ENCODE measurements at regions not wholly inside any gene's neighbourhood (a gene's known extent, or its start where the extent isn't known, plus 50 kb on each side); places are given as distances from the start of the nearest gene placed in this dataset.

DNA sequence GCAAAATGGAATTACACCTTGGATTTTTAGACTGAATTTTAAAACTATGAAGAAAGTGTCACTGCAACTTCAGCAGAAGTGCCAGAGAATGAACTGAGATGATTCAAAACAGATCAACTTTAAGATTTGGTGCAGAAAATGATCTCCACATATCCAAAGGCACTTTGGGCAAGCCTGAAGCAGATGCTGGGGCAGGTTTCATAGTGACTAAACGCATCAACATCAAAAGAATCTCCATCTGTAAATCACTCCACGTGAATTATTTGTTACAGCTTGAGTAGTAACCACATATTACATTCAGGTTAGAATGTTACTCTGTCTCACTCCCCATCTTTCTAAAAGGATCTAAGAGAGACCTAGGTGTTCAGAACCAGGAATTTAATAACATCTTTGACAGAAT, 329.0 kb upstream of the ESRRG start:
- TF ChIP-seq, protein P1, sequence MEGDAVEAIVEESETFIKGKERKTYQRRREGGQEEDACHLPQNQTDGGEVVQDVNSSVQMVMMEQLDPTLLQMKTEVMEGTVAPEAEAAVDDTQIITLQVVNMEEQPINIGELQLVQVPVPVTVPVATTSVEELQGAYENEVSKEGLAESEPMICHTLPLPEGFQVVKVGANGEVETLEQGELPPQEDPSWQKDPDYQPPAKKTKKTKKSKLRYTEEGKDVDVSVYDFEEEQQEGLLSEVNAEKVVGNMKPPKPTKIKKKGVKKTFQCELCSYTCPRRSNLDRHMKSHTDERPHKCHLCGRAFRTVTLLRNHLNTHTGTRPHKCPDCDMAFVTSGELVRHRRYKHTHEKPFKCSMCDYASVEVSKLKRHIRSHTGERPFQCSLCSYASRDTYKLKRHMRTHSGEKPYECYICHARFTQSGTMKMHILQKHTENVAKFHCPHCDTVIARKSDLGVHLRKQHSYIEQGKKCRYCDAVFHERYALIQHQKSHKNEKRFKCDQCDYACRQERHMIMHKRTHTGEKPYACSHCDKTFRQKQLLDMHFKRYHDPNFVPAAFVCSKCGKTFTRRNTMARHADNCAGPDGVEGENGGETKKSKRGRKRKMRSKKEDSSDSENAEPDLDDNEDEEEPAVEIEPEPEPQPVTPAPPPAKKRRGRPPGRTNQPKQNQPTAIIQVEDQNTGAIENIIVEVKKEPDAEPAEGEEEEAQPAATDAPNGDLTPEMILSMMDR (IDR thresholded peaks at IDR 0.05), result no peak
- TF ChIP-seq POLR2A (IDR thresholded peaks at IDR 0.05) (no peak), EP300 (IDR thresholded peaks at IDR 0.05) (no peak), POLR2AphosphoS5 (IDR thresholded peaks at IDR 0.05) (no peak)
